Breast epithelium (tissue), 3 donors: ENCODE measurements at regions not wholly inside any gene's neighbourhood (a gene's known extent, or its start where the extent isn't known, plus 50 kb on each side); places are given as distances from the start of the nearest gene placed in this dataset.

Experiments
- POLR2A ChIP-seq: fragments of 450-650 bp; IDR thresholded peaks from one replicate; pipeline ENCODE4 v1.6.1; 2016; ENCODE audit warnings: antibody characterized with exemption, mild to moderate bottlenecking, moderate library complexity
- POLR2AphosphoS5 ChIP-seq, 3 donors: sonication (generic); formaldehyde crosslinking; IDR thresholded peaks; one replicate each; pipeline ENCODE4 v1.6.1; 2017; ENCODE audit warnings: antibody characterized with exemption in 3 of 3
- TF ChIP-seq, protein P1 (sequence below), 3 donors: fragments of 450-650 bp; IDR thresholded peaks; one replicate each; pipeline ENCODE4 v1.5.1; 2016 to 2017; ENCODE audit warnings: antibody characterized with exemption in 3 of 3, mild to moderate bottlenecking in 3 of 3, moderate library complexity in 3 of 3

DNA sequence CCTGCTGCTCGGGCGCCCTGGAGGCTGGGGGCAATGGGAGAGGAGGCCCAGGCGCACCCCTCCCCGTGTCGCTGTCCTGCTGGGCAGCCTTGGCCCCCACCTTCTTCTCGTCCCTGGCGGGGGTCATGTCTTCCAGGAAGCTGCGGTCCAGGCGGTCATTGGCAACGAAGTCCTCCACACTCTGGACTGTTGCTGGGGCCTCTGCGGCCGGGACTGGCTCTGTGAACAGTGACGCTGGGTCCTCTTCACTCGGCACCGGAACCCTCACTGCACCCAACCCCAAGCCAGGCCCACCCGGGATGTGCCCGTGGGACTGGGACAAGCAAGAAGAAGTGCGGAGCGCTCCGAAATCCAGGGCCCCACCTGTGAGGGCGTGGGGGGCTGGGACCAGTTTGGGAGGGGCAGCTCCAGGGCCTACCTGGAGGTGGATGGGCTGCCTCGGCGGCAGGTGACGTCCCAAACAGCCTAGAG lies 308.0 kb downstream of the CCDC74A start:
- TF ChIP-seq, protein P1, sequence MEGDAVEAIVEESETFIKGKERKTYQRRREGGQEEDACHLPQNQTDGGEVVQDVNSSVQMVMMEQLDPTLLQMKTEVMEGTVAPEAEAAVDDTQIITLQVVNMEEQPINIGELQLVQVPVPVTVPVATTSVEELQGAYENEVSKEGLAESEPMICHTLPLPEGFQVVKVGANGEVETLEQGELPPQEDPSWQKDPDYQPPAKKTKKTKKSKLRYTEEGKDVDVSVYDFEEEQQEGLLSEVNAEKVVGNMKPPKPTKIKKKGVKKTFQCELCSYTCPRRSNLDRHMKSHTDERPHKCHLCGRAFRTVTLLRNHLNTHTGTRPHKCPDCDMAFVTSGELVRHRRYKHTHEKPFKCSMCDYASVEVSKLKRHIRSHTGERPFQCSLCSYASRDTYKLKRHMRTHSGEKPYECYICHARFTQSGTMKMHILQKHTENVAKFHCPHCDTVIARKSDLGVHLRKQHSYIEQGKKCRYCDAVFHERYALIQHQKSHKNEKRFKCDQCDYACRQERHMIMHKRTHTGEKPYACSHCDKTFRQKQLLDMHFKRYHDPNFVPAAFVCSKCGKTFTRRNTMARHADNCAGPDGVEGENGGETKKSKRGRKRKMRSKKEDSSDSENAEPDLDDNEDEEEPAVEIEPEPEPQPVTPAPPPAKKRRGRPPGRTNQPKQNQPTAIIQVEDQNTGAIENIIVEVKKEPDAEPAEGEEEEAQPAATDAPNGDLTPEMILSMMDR (IDR thresholded peaks at IDR 0.05), result no peak
- no peak for TF ChIP-seq POLR2A
- TF ChIP-seq POLR2AphosphoS5 (IDR thresholded peaks at IDR 0.05), result no peak
